ENCODE measurements at regions not wholly inside any gene's neighbourhood (a gene's known extent, or its start where the extent isn't known, plus 50 kb on each side); places are given as distances from the start of the nearest gene placed in this dataset.

- TF ChIP-seq CTCF (optimal IDR thresholded peaks at IDR 0.05 in 1 of 3, IDR thresholded peaks at IDR 0.05 in 1 of 3, conservative IDR thresholded peaks at IDR 0.05 in 1 of 3; ENCODE audit: extremely low read depth in 1 of 3, insufficient read depth in 2 of 3, low read length in 3 of 3) (no peak), EZH2 (IDR thresholded peaks at IDR 0.05; ENCODE audit: low read length) (no peak)
Measured at GRCh38 chr11:97237151-97237550, 847.3 kb downstream of the JRKL start.
